KOPT-K1 (cell line): ENCODE measurements at regions not wholly inside any gene's neighbourhood (a gene's known extent, or its start where the extent isn't known, plus 50 kb on each side); places are given as distances from the start of the nearest gene placed in this dataset.

Experiments
- H3K27ac ChIP-seq: fragments of 200-600 bp; sonication (generic); 2 replicates; pipeline ENCODE4 v1.5.1; 2016; ENCODE audit warnings: antibody characterized with exemption, mild to moderate bottlenecking, low read depth, low read length; ENCODE audit not compliant: poor library complexity, severe bottlenecking
- H3K36me3 ChIP-seq: fragments of 200-600 bp; sonication (generic); 2 replicates; pipeline ENCODE4 v1.5.1; 2017; ENCODE audit warnings: antibody characterized with exemption, mild to moderate bottlenecking, low read length, moderate library complexity; ENCODE audit not compliant: insufficient read depth
- H3K9me3 ChIP-seq: fragments of 200-600 bp; sonication (generic); 2 replicates; pipeline ENCODE4 v1.5.1; 2017; ENCODE audit warnings: antibody characterized with exemption, low read length, mild to moderate bottlenecking; ENCODE audit not compliant: insufficient read depth, poor library complexity, severe bottlenecking

- no peak overlapping the region for H3K27ac ChIP-seq
- H3K36me3 ChIP-seq = no peaks in the 10 kb centered on the region
- H3K9me3 ChIP-seq = peaks cover 4% of the 10 kb centered on the region
Observed at GRCh38 chr6:105892577-105893262, 193.4 kb upstream of the PRDM1 start.

GRCh38 chr6:105890521-105891244 lies 195.5 kb upstream of the PRDM1 start:
- no peaks in the 10 kb centered on the region for H3K36me3 ChIP-seq
- H3K27ac ChIP-seq = no peak overlapping the region
- H3K9me3 ChIP-seq = peaks cover 4% of the 10 kb centered on the region

DNA sequence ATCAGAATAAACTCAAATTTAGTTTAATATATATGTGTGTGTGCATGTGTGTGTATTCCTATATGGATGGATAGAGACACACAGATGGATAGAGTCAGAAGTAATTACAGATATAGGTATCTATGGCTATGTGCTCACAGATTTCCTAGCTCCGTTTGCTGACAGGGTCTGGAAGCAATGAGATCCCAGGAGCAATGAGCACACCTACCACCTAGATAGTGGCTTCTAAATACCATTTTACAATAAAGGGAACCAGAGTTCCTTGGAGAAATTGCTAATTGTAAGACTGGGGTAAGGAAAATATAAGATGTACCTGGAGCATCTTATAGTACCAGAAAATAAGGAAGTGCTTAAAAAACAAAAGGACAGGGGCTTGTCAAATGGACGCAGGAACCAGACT lies 196.2 kb upstream of the PRDM1 start:
- no peak overlapping the region for H3K27ac ChIP-seq
- peaks cover 4% of the 10 kb centered on the region for H3K9me3 ChIP-seq
- no peaks in the 10 kb centered on the region for H3K36me3 ChIP-seq

- Histone ChIP-seq H3K9me3 (peaks cover 4% of the 10 kb centered on the region), H3K27ac (no peak overlapping the region), H3K36me3 (no peaks in the 10 kb centered on the region)
Observed at GRCh38 chr6:105886814-105887544, 199.2 kb upstream of the PRDM1 start.

DNA sequence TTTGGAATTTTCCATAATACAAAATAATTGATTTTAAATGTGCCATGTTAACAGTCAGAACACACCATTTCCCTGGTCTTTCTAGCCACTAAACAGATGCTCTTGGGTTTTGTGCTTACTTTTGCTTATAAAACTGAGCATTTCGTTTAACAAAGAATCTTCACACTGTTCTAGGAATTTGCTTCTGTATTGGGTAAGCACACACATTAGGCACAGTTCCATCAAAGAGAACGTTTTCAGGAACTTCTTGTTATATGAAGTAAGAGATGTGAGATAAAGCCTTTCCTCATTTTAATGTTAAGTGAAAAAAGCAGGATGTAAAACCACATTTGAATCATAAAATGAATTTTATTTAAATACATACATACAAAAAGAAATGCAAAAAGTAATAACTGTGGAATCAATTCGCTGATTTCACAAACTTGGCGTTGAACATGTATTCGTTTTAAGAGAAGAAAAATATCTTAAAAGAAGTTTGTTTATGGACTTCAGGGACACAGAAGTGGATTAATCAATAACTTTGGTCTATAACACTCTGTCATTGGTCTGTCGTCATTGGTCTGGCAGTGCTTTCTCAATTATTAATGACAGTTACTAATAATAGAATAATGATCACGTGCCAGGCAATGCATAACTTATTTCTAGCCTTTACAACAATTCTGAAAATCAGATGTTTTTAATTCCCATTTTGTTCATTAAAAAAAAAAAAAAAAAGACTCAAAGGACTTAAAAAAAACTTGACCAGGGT lies 199.9 kb upstream of the PRDM1 start:
- Histone ChIP-seq H3K36me3 (no peaks in the 10 kb centered on the region), H3K9me3 (peaks cover 4% of the 10 kb centered on the region), H3K27ac (no peak overlapping the region)

DNA sequence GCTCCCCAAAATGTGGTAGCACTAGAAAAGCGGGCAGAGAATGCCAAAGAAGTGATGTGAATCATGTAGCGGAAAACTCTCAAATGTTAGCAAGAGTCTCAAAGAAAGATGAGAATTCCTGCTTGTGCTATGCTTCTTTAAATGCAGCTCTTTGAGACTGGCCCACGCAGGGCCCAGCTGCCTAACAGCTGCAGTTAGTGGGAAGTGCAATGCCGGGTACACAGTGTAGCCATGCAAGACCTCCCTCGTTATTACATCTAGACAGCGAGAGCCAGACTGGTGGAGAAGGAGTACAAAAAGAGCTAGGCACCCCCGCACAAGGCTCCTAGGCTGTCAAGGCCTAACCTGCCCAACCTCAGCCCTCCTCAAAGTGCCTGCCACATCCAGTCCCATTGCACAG lies 201.7 kb upstream of the PRDM1 start:
- Histone ChIP-seq H3K9me3 (no peaks in the 10 kb centered on the region), H3K27ac (no peak overlapping the region), H3K36me3 (no peaks in the 10 kb centered on the region)

GRCh38 chr6:105884011-105884410 lies 202.1 kb upstream of the PRDM1 start:
- Histone ChIP-seq H3K27ac (no peak overlapping the region), H3K36me3 (no peaks in the 10 kb centered on the region), H3K9me3 (no peaks in the 10 kb centered on the region)

DNA sequence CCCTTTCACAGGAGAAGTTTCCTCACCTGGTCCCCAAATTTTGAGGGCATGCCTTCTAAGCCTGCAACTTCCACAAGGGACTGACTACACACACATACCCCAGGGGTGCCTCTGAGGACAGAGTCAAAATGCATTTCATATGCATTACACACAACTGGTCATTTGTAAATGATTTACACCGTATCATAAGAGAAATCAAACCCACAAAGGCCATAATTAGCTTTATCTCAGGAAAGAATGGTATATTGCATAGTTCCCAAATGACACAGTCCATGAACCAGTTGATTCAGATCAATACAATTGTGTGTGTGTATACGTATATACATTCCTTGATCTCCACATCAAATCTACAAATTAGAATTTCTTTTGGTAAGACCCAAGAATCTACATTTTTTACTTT lies 203.3 kb upstream of the PRDM1 start:
- Histone ChIP-seq H3K9me3 (no peaks in the 10 kb centered on the region), H3K36me3 (no peaks in the 10 kb centered on the region), H3K27ac (no peak overlapping the region)

DNA sequence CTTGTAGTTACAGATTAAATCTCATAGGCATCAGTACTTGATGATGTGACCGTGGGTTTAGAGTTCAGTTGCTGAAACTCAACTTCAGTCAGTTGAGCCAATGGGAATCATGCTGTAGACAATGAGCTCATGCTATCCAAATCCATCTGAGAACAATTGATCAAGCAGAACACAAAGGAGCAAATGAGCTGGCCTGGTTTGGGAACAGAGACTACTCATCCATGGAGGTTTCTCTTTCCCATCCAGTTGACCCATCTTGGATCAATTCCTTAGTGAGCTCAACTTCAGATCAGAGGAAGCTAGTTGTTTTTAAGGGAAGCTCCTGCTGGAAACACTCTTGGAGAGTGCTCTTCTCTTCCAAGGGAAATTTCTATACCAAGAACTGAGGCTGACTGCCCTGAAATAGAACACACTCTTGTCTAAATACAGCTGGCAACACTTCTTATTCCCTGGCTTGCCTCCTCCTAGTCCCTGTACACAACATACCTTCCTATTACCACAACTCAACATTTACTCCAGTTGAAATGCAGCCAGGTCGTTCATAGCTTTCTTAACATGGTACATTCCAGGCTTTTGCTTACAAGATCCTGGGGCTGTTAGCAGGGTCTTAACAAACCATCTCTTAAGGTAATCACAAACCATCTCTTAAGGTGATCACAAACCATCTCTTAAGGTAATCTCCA lies 203.9 kb upstream of the PRDM1 start:
- Histone ChIP-seq H3K9me3 (no peaks in the 10 kb centered on the region), H3K36me3 (no peaks in the 10 kb centered on the region), H3K27ac (no peak overlapping the region)

GRCh38 chr6:105881608-105882007 lies 204.5 kb upstream of the PRDM1 start:
- H3K36me3 ChIP-seq = no peaks in the 10 kb centered on the region
- no peak overlapping the region for H3K27ac ChIP-seq
- H3K9me3 ChIP-seq = no peaks in the 10 kb centered on the region

GRCh38 chr6:105880030-105880492 lies 206.1 kb upstream of the PRDM1 start:
- no peaks in the 10 kb centered on the region for H3K36me3 ChIP-seq
- H3K27ac ChIP-seq = no peak overlapping the region
- no peaks in the 10 kb centered on the region for H3K9me3 ChIP-seq

GRCh38 chr6:105879146-105879545 lies 207.0 kb upstream of the PRDM1 start:
- H3K9me3 ChIP-seq = no peaks in the 10 kb centered on the region
- H3K36me3 ChIP-seq = no peaks in the 10 kb centered on the region
- no peak overlapping the region for H3K27ac ChIP-seq

GRCh38 chr6:105875974-105876640 lies 210.0 kb upstream of the PRDM1 start:
- no peaks in the 10 kb centered on the region for H3K36me3 ChIP-seq
- H3K27ac ChIP-seq = no peak overlapping the region
- no peaks in the 10 kb centered on the region for H3K9me3 ChIP-seq
